T-helper 1 cell (primary cell): ENCODE measurements at regions not wholly inside any gene's neighbourhood (a gene's known extent, or its start where the extent isn't known, plus 50 kb on each side); places are given as distances from the start of the nearest gene placed in this dataset.

Experiments used
- DNase-seq, 5 donors: peaks; one replicate each; pipeline ENCODE4 v3.0.0-alpha.2; 2012 to 2020

DNA sequence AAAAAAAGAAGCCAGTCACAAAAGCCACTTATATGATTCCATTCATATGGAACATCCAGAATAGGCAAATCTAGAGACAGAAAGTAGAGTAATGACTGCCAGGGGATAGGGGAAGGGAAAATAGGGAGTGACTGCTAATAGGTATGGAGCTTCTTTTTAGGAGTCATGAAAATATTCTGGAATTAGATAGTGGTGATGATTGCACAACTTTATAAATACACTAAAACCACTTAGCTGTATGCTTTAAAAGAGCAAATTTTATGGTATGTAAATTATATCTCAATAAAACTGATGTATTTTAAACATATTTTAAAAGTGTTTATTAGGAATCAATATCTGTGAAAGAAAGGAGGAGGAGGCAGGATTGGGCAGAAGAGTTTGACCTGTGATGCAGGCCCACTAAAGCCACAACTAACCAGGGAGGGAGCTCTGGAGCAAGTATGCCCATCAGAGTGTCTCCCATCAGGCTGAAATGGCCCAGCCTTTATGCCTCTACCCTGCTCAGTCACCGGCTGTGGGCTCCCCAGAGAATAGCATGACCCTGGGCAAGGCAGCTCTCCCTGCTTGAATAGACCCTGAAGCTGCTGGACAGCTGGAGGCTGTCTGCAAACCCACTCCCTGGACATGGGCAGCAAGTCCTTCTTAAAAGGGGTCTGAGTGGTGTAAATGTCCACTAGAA, 96.0 kb upstream of the SLC44A1 start:
- DNase-seq: no peak

DNA sequence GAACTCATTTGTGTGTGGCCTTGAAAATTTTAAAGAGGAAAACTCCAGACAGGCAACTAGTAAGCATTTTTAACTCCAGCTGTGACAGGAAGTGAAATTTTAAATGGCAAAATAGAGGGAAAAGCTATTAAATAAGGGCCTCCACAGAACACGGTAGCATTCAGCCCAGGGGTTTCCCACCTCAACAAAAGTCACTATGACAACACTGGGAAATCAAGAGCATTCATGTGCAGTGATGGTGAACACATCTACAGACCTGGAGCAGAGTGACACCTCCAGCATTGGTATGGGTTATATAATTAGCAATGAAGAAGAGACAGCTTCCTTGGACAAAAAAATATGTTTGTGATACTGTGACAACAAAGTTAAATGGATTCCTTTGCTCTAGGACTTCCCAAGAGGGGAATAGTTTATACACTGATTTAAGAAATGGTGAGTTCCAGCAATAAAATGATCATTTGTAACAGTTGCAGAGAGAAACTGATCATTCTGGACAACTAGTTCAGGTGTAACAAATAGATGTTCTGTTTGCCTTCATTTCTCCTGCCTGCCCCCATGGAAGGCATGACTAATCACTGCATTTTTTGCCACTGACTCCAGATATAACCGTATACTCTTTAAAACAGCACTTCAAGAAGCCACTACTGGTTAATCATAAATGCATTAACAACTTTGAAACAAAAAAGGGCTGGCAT, 93.3 kb upstream of the SLC44A1 start:
- DNase-seq: no peak

DNA sequence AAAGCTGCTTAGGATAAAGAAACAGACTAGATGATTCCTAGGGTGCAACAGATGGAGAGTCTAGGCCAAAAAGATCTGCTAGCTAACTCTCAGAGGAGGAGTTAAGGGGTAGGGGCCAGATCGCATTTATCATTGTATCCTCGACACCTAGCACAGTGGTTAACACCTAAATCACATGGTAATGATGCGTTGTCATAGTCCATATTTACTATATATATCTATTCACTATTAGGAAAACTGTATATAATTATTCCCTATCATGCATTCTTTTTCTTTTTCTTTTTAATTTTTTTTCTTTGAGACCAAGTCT, 92.8 kb upstream of the SLC44A1 start:
- no peak for DNase-seq

DNA sequence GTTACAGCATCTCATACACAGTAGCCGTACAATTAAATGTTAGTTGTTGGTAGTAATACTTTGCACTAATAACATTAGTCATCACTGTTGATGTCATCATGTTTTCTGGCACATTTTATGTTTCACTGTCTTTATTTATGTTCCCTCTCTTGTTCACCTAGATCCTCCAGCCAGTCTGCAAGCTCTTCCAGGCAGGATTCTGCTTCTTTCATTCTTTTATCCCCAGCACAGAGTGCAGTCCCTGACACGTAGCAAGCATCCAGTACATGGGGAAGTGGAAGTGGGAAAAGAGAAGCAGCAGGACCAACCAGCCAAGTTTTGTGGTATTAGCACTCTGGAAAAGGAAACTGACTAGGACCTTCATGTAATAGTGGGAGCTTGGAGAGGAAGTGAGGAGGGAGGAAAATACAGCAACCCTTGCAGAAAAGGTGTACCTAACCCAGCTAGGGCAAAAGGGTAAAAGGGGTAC, 89.7 kb upstream of the SLC44A1 start:
- no peak for DNase-seq

DNA sequence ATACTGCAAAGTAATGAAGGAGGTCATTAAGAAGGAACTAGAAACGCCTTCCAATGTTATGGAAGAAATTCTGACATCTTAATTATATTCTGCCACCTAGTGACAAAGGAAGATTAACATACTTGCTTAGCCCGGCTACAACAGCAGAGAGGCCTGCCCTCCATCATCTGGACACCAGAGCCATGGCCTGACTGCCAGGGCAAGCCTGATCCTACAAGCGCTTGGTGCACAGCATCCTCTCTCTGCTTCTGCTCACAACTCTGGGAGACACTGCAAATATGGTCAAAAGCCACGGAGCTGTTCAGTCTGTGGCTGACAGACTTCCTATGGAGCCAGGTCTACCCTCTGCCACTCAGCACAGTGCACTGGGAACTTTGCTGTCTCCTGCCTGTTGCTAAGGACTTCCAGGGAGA, 87.3 kb upstream of the SLC44A1 start:
- peak in 1 of 5 donors; percentile 63 for DNase-seq

DNA sequence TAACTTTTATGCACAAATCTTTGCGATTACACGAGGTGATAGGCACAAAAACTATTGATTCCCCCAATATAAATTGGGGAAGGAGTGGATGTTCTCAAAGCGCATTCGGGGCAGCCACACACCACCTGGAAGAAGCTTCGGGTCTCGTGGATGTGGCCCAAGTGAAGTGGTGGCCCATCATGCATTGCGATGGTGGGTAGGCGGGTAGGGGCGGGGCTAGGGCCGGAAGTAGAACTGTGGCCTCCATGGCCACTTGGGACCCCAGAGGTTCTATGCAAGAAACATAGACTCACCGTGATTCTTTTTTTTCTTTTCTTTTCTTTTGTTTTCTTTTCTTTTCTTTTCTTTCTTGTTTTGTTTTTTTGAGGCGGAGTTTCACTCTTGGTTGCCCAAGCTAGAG, 86.4 kb upstream of the SLC44A1 start:
- no peak for DNase-seq

DNA sequence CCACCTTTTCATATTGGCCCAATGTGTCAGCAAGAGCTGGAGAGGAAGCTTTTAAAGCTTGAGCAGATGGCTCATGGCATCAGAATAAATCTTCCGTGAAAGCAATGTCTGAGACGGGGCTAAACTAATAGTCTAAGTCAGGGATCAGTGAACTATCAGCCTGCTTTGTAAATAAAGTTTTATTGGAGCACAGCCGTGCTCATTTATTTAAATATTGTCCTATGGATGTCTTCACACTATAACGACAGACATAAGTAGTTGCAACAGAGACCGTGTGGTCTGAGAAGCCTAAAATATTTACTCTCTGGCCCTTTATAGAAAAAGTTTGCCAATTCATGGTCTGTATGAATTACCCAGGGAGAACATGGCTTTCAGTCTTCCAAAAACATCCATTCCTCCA, 85.6 kb upstream of the SLC44A1 start:
- no peak for DNase-seq

DNA sequence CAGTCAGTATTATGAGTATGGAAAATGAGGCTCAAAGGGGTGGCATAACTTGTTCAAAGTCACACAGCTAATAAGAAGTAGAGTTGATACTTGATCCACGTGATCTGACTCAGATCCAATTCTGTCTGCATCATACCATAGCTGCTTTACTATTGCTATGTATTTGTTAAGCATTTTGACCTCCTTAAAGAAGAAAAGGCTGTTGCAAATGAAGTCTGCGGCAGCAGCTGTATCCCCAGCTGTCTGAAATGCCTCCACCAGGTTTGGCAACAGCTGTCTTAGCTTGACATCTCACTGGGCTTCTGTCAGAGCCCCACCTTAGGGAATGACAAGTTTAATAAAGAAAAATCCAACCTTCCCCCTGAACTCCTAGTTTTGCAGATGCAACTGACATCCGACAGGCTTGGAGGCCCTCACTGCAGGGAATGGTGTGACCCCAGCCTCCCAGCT, 75.6 kb upstream of the SLC44A1 start:
- DNase-seq: no peak

DNA sequence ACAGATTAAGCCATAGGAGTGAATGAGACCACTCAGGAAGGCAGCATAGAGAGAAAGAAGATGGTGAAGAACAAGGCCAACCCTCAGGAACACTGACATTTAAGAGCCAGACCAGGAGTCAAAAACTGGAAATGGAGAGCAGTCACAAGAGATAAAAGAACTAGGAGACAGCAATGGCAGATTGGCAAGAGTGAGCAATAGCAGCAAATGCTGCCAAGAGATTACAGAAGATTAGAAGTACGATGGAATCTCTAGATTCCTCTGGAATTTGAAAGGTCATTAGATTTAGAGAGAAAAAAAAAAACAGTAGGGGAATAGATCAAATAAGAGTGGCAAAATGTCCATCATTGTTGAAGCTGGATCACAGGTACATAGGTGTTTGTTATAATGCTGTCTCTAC, 73.4 kb upstream of the SLC44A1 start:
- DNase-seq: no peak

DNA sequence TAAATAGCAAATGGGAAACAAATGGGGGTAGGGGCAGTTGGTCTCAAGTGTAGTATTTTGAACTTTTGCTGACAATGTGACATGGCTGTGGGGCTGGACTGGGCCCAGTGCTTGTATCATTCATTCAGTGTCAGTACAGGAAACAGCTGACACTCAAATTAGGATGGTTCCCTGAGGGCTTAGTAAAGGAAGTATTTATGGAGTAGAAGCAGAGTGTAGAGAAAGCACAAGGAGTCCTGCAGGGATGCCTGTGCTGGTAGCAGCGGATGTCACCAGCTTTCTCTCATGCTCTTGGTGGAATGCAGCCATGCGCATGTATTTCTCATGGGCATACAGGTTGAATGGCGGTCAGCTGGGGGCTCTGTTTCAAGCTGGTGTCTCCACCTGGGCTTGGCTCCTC, 72.9 kb upstream of the SLC44A1 start:
- no peak for DNase-seq

DNA sequence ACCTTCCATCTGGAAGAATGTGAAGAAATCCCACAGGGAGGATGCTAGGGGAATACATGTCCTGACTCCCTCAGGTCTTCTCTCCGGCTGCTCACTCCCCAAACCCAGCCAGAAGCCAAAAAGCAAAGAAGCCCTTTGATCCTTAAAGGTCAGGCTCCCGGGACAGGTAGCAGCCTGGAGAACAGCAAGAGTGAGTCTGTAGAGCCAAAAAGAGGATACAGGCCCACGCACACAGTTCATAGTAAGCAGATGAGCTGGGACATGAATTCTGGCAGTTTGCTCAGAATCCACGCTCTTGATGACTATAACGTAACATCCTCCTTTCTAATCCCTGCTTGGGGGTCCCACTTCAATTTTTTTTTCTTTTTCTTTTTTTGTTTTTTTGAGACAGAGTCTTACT, 72.0 kb upstream of the SLC44A1 start:
- DNase-seq: no peak

DNA sequence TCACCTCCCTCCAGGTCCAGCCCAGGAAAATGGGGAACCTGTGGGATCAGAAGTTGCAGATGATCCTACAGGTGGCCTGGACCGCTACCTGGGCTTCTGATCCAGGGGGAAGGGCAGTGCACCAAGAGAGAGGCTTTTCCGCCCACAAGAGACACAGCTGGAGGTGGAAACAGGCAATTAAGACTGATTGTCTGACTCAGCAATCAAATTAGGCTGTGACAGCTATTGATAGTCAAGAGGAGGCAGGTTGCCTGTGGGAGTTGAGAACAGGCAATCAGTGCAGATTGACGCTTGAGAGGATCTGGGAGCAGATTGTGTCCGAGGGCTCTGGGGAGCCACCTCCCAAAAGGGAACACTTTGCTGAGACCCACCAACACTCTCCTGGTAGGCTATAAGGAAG, 71.1 kb upstream of the SLC44A1 start:
- no peak for DNase-seq

DNA sequence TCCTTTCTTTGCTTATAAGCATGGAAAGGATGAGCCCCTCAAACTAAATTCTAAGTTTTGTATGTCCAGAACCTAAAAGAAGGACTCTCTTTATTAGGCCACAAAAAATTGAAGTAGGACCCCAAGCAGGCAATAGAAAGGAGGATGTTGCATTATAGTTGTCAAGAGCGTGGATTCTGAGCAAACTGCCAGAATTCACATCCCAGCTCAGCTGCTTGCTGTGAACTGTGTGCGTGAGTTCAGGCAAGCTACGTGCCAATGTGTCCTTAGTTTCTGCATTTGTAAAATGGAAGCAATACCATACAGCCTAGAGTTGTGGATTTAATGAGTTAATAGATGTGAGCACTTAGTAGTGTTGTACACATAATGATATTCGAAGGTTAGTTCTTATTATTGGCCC, 70.6 kb upstream of the SLC44A1 start:
- DNase-seq: no peak

DNA sequence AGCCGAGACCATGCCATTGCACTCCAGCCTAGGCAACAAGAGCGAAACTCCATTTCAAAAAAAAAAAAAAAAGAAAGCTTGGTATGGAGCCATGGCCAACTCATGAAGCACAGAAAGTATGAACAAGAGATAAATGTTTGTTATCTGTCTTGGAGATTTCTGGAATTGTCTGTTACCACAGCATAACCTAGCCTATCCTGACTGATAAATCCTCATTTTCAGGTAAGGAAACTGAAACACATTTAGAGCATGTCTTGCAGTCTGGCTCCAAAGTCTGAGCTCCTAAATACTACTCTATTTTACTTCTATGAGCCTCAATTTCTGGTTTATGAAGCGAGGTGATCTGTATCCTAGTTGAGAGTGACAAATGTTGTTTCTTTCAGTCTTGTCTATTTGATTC, 68.3 kb upstream of the SLC44A1 start:
- DNase-seq: no peak

DNA sequence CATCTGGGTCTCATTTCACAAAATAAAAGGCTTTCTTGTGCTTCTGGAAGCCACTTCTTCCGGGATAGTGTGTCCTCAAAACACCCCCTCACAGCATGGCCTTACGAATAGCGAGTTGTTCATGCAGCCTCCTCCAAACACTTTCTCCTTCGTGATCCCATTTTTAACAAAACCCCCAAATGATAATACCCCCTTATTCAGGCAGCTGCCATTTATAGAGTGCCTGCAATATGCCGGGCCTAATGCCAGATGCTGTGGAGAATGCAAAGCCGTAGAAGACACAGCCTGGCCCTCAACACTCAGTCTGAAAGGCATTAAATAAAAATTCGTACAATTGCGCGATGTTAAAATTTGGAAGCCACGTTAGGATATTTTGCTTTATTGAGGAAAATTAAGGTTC, 66.4 kb upstream of the SLC44A1 start:
- no peak for DNase-seq

DNA sequence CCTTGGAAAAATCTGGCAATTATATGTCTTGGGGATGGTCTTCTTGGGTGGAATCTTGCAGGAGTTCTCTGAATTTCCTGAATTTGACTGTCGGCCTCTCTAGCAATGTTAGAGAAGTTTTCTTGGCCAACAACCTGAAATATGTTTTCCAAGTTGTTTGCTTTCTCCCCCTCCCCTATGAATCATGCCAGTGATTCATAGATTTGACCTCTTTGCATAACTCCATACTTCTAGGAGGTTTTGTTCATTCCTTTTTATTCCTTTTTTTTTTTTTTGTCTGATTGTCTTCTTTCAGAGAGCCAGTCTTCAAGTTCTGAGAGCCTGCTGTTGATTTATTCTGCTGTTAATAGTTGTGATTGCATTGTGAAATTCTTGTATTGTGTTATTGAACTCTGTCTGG, 56.7 kb upstream of the SLC44A1 start:
- DNase-seq: no peak

DNA sequence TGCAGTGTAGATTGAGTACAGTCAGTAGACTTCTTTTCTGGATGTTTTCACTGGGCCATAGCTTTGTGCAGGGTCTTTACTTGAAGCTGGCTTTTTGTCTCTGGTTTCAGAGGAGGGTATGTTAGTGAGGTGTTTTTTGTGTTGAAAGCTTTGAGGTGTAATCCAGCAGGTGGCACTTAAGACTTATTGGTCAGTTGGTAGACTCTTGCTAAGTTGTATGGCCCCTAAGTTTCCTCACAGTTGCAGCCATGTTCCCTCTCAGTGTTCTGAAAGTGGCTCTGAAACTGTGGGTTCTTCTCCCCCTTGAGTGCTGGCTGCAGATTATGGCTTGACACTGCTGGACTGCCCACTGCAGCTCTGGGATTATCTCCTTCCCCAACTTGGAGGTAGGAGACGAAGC, 55.7 kb upstream of the SLC44A1 start:
- DNase-seq: no peak

DNA sequence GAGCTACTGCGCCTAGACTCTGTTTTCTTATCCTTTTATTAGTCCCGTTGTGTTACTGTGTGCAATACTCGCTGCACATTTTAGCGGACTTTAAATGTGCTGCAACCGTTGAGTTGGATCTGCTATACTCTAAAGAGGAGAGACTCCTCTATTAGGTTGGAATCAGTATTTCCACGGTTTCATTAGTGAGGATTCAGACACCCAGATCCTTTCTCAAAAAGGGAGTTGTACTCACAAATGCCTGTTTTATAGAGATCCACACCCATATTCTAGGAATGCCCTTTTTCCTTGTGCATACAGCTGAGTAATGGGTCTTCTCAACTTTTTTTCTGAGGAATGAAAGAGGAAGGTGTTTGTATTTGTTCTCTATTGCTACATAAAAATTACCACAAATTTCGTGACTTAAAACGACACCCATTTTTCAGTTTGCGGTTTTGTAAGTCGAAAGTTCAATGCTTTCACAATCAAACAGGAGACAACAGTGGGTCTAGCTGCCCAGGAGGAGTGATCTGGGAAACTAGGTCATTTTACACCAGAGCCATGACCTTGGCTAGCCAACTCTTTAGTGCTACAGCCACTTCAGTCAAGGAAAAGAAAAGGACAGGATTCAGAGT, 52.8 kb upstream of the SLC44A1 start:
- peak in 1 of 5 donors; percentile 13 for DNase-seq

DNA sequence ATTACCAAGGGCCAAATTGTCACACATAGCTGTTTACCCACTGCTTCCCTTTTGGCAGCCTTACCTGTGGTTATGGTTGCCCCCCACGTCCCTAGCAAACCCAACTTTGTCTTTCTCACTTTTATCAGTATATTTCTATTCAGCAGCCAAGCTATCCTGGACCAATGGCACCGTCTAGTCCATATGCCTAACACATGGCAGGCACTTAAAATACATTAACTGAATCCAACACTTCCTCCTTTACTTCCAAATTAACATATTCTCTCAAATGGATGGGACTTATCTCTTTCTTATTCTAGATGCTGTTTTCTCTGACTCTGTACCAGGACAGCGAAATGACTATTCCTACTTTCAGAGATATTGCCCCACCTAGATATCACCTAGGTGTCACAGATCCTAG, 50.9 kb upstream of the SLC44A1 start:
- DNase-seq: no peak

DNA sequence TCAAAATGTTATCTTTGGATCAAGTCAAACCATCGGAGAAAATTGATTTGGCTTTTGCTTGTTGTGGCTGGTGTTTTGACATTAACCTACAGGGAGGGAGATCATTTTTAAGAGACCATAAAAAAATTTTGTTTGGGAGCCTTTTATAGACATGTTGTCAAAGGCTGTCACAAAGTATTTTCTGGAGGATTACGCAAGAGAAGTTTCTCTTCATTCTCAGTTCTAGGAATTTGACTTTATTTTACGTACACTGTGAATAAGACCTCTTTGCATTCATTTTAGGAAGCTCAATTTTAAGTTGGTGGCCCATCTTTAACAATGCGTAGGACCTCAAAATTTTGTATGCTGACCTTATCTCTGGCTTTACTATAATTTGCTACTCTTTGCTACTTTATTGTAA, 50.2 kb upstream of the SLC44A1 start:
- no peak for DNase-seq
